Vagina (tissue), 2 donors: ENCODE measurements at regions not wholly inside any gene's neighbourhood (a gene's known extent, or its start where the extent isn't known, plus 50 kb on each side); places are given as distances from the start of the nearest gene placed in this dataset.
"Not testable (repeated sequence)": the region's sequence is repeated elsewhere in the genome, so short reads cannot be mapped to it uniquely, and the experiment has no call there.

ENCODE experiments used
- DNase-seq, 2 donors: peaks; one replicate each; pipeline ENCODE4 v3.0.0-alpha.2; 2017; ENCODE audit errors: extremely low spot score in 2 of 2
- H3K27ac ChIP-seq: fragments of 200-600 bp; sonication (generic); one replicate; pipeline ENCODE4 v1.5.1; 2019
- H3K27me3 ChIP-seq: fragments of 200-600 bp; sonication (generic); one replicate; pipeline ENCODE4 v1.5.1; 2019
- H3K36me3 ChIP-seq, 2 donors: fragments of 200-600 bp; sonication (generic); one replicate each; pipeline ENCODE4 v1.5.1; 2017 to 2019
- H3K4me1 ChIP-seq: fragments of 200-600 bp; sonication (generic); one replicate; pipeline ENCODE4 v1.5.1; 2019
- H3K4me3 ChIP-seq, 2 donors: fragments of 200-600 bp; sonication (generic); 1 replicate in 1 of 2; 2 replicates in 1 of 2; pipeline ENCODE4 v1.5.1; 2016 to 2019
- H3K9me3 ChIP-seq: fragments of 200-600 bp; sonication (generic); one replicate; pipeline ENCODE4 v1.5.1; 2019
- POLR2A ChIP-seq, 2 donors: fragments of 450-650 bp; IDR thresholded peaks; one replicate each; pipeline ENCODE4 v1.6.1; 2017; ENCODE audit warnings: antibody characterized with exemption in 2 of 2, mild to moderate bottlenecking in 2 of 2, moderate library complexity in 2 of 2
- POLR2AphosphoS5 ChIP-seq, 2 donors: sonication (generic); formaldehyde crosslinking; IDR thresholded peaks; one replicate each; pipeline ENCODE4 v1.9.0; 2017; ENCODE audit warnings: antibody characterized with exemption in 2 of 2, mild to moderate bottlenecking in 2 of 2, low read depth in 1 of 2; ENCODE audit not compliant: insufficient read depth in 1 of 2
- intact Hi-C: fragments of 100-400 bp; cut with DNase I; formaldehyde crosslinking; loops from one replicate; pipeline ENCODE4 v1.15.1; 2023
- TF ChIP-seq, protein P1 (sequence below), 3 experiments: fragments of 450-650 bp in 2 of 3; fragments of 200-600 bp in 1 of 3; sonication (generic) in 1 of 3; IDR thresholded peaks; one replicate each; pipeline ENCODE4 v1.5.1; 2017 to 2019; ENCODE audit warnings: antibody characterized with exemption in 3 of 3, mild to moderate bottlenecking in 2 of 3, moderate library complexity in 2 of 3

DNA sequence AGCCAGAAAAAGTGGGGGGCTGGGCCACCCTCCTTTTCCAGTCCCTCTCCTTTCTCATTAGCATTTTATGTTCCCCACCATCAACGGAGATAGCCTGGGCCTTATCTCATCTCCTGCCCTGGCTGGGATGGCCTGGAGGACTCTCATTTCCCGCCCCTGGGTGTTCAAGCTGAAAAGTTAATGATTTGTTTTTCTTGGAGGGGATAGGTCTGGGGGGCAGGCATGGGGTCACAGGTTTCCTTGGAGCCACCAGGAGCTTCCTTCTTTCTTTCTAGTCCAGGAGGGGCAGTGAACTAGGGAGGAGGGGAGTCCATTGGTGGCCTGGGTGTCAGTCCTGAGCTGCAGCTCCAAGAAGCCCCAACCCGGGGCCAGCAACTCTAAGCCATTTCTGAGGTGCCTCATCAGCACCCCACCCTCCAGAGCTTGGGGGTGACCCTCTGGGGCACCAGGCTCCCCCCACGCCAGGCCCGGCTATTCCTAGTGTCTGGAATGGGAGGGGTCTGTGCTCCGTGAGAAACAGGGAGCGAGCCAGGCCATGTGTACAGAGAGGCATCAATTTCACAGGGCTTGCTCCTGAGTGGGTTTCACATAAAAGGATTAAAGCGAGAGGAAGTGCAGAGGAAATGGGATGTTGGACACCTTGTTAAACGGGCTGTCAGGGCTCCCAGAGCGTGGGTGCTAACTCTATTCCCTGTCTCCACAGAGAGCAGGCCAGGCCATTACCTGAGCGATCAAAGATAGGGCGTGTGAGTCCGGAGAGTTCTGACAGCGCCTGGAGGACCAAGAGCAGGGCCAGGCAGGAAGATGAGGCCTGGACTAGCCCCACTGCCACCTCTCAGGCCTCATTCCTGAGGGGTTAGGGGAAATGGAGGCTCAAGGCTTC lies 90.6 kb upstream of the LHX1 start:
- intact Hi-C loops: no loop called here
- H3K9me3 ChIP-seq: no peaks in the 10 kb centered on the region
- H3K4me3 ChIP-seq: no peak overlapping the region
- no peaks in the 10 kb centered on the region for H3K36me3 ChIP-seq
- H3K27me3 ChIP-seq: no peaks in the 10 kb centered on the region
- no peaks in the 10 kb centered on the region for H3K4me1 ChIP-seq
- TF ChIP-seq, protein P1, sequence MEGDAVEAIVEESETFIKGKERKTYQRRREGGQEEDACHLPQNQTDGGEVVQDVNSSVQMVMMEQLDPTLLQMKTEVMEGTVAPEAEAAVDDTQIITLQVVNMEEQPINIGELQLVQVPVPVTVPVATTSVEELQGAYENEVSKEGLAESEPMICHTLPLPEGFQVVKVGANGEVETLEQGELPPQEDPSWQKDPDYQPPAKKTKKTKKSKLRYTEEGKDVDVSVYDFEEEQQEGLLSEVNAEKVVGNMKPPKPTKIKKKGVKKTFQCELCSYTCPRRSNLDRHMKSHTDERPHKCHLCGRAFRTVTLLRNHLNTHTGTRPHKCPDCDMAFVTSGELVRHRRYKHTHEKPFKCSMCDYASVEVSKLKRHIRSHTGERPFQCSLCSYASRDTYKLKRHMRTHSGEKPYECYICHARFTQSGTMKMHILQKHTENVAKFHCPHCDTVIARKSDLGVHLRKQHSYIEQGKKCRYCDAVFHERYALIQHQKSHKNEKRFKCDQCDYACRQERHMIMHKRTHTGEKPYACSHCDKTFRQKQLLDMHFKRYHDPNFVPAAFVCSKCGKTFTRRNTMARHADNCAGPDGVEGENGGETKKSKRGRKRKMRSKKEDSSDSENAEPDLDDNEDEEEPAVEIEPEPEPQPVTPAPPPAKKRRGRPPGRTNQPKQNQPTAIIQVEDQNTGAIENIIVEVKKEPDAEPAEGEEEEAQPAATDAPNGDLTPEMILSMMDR (IDR thresholded peaks at IDR 0.05): no peak
- TF ChIP-seq POLR2AphosphoS5 (IDR thresholded peaks at IDR 0.05; ENCODE audit: insufficient read depth in 1 of 2, low read depth in 1 of 2) (no peak), POLR2A (IDR thresholded peaks at IDR 0.05) (no peak)
- H3K27ac ChIP-seq: no peak overlapping the region
- DNase-seq: no peak

DNA sequence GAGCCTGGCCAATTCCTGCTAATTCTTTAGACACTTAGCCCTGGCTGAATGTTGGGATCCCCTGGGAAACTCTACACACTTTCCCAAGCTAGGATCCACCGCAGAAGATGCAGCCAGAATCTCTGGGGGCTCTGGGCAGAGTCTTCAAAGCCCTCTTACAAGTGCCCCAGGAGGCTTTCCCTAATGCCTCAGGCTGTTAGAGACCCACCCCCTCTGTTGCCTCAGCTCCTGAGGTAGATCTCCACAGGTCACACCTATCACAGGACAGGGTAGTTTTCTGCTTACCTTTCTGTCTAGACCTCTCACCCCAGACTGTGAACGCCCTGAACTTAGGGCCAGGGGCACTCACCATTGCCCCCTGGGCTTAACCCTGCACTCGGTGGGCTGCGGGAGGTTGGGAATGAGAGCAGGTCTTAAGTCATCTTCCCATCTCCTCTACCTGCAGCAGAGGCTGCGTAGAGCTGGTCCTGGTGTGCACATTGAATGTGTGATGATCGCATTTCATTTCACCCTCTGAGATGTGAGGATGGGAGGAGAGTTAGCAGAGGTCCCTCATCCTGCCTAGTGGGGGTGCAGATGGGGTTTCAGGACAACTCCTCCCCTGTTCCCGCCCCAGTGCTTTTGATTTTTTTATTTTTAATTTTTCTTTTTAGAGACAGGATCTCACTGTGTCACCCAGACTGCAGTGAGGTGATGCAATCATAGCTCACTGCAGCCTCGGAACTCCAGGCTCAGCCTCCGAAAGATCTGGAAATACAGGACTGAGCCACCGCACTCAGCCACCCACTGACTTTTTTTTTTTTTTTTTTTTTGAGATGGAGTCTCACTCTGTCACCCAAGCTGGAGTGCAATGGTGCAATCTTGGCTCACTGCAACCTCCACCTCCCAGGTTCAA lies 89.0 kb upstream of the LHX1 start:
- Histone ChIP-seq H3K4me1 (no peaks in the 10 kb centered on the region), H3K36me3 (no peaks in the 10 kb centered on the region), H3K9me3 (no peaks in the 10 kb centered on the region), H3K4me3 (no peak overlapping the region), H3K27ac (no peak overlapping the region), H3K27me3 (no peaks in the 10 kb centered on the region)
- TF ChIP-seq, protein P1 (IDR thresholded peaks at IDR 0.05): no peak
- no peak for DNase-seq
- intact Hi-C loops: no loop called here

DNA sequence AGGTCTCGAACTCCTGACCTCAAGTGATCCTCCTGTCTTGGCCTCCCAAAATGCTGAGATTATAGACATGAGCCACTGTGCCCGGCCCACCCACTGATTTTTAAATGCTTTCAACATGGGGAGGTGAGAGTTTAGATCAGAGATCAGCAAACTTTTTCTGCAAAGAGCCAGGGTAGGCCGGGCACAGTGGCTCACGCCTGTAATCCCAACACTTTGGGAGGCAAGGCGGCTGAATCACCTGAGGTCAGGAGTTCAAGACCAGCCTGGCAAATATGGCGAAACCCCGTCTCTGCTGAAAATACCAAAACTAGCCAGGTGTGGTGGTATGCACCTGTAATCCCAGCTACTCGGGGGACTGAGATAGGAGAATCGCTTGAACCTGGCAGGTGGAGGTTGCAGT lies 88.3 kb upstream of the LHX1 start:
- H3K27ac ChIP-seq, H3K27me3 ChIP-seq, DNase-seq, intact Hi-C loops, H3K36me3 ChIP-seq, H3K4me3 ChIP-seq, H3K9me3 ChIP-seq, H3K4me1 ChIP-seq: not testable (repeated sequence)

DNA sequence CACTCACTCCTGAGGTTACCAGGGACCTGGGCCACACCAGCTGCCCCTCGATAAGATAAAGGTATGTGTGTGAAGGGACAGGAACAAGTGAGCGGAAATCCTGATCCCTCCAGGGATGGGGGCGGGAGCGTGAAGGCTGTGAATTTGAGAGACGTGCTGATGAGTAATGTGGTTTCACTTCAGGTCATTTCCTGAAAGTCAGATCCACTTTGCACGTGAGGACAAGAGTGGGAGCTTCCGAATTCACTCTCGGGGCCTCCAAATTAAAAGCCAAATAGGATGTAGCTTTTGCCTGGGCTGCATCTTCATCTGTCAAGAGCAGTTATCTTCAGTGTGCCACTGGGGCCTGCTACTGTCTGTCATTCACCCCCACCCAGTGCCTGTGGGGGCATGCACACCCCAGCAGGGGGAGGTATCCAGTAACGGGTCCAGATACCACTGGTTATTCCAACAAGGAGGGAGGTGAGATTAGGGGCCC lies 87.4 kb upstream of the LHX1 start:
- TF ChIP-seq POLR2AphosphoS5 (IDR thresholded peaks at IDR 0.05; ENCODE audit: insufficient read depth in 1 of 2, low read depth in 1 of 2): no peak
- TF ChIP-seq, protein P1 (IDR thresholded peaks at IDR 0.05): no peak
- no peaks in the 10 kb centered on the region for H3K9me3 ChIP-seq
- H3K36me3 ChIP-seq: no peaks in the 10 kb centered on the region
- H3K4me1 ChIP-seq: no peaks in the 10 kb centered on the region
- intact Hi-C loops: no loop called here
- no peak overlapping the region for H3K27ac ChIP-seq
- no peaks in the 10 kb centered on the region for H3K27me3 ChIP-seq
- no peak for DNase-seq
- H3K4me3 ChIP-seq: no peak overlapping the region

DNA sequence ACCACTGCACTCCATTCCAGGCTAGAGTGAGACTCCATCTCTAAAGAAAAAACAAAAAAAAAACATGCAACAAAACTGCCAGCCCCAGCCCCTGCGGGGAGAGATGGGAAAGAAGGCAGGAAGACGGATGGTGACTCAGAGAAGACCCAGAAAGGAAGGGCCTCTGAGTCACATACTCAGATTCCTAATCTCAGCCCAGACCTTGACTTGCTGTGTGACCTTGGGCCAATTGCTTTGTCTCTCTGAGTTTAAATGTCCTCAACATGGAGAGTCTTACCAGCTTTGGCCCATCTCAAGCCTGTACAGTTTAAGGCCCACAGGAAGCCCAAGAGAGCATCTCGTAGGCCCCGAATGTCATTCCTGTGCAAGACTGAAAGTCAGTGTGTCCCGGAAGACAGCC lies 86.5 kb upstream of the LHX1 start:
- Histone ChIP-seq H3K27ac (no peak overlapping the region), H3K4me1 (no peaks in the 10 kb centered on the region), H3K27me3 (no peaks in the 10 kb centered on the region), H3K9me3 (no peaks in the 10 kb centered on the region), H3K36me3 (no peaks in the 10 kb centered on the region), H3K4me3 (no peak overlapping the region)
- no peak for DNase-seq
- intact Hi-C loops: no loop called here
- no peak for TF ChIP-seq POLR2A (IDR thresholded peaks at IDR 0.05)
- TF ChIP-seq POLR2AphosphoS5 (IDR thresholded peaks at IDR 0.05; ENCODE audit: insufficient read depth in 1 of 2, low read depth in 1 of 2): no peak
- TF ChIP-seq, protein P1 (IDR thresholded peaks at IDR 0.05): no peak
